Fibroblast of upper back skin (primary cell): ENCODE measurements at regions not wholly inside any gene's neighbourhood (a gene's known extent, or its start where the extent isn't known, plus 50 kb on each side); places are given as distances from the start of the nearest gene placed in this dataset.

Experiments used
- DNase-seq: peaks from one replicate; pipeline ENCODE4 v3.0.0-alpha.2; 2013

- DNase-seq = no peak
Measured at GRCh38 chr7:26489906-26490639, 198.4 kb downstream of the SNX10 start.

- DNase-seq = no peak
Measured at GRCh38 chr7:26490640-26491624, 199.3 kb downstream of the SNX10 start.

GRCh38 chr7:26492816-26493215 lies 201.2 kb downstream of the SNX10 start:
- no peak for DNase-seq

GRCh38 chr7:26493737-26494428 lies 202.2 kb downstream of the SNX10 start:
- DNase-seq = no peak

GRCh38 chr7:26495569-26495968 lies 203.9 kb downstream of the SNX10 start:
- no peak for DNase-seq

GRCh38 chr7:26497801-26498596 lies 206.3 kb downstream of the SNX10 start:
- DNase-seq = no peak

GRCh38 chr7:26499315-26499897 lies 207.7 kb downstream of the SNX10 start:
- DNase-seq = no peak

- peak; percentile 28 for DNase-seq
Measured at GRCh38 chr7:26500749-26501352, 209.2 kb downstream of the SNX10 start.

- DNase-seq = no peak
Measured at GRCh38 chr7:26504411-26505120, 212.9 kb downstream of the SNX10 start.

GRCh38 chr7:26506196-26506595 lies 214.5 kb downstream of the SNX10 start:
- DNase-seq = no peak

- no peak for DNase-seq
Measured at GRCh38 chr7:26507108-26507987, 215.7 kb downstream of the SNX10 start.

GRCh38 chr7:26508481-26508880 lies 216.8 kb downstream of the SNX10 start:
- DNase-seq = no peak

- no peak for DNase-seq
Measured at GRCh38 chr7:26508917-26509316, 217.3 kb downstream of the SNX10 start.

- no peak for DNase-seq
Measured at GRCh38 chr7:26510231-26510957, 218.7 kb downstream of the SNX10 start.

GRCh38 chr7:26511866-26512265 lies 220.2 kb downstream of the SNX10 start:
- DNase-seq = no peak

GRCh38 chr7:26512737-26513136 lies 221.1 kb downstream of the SNX10 start:
- no peak for DNase-seq

- no peak for DNase-seq
Measured at GRCh38 chr7:26513948-26514347, 222.3 kb downstream of the SNX10 start.

GRCh38 chr7:26514633-26515032 lies 223.0 kb downstream of the SNX10 start:
- no peak for DNase-seq

GRCh38 chr7:26515314-26515842 lies 223.7 kb downstream of the SNX10 start:
- DNase-seq = peak; percentile 1
